ENCODE measurements at regions not wholly inside any gene's neighbourhood (a gene's known extent, or its start where the extent isn't known, plus 50 kb on each side); places are given as distances from the start of the nearest gene placed in this dataset.

- Histone ChIP-seq H3K27ac (no peak overlapping the region), H3K36me3 (no peaks in the 10 kb centered on the region), H3K9me3 (ENCODE audit: severe bottlenecking) (no peaks in the 10 kb centered on the region), H3K4me3 (ENCODE audit: low read depth, low read length) (no peak overlapping the region), H3K27me3 (ENCODE audit: insufficient read depth, low read depth, severe bottlenecking) (no peaks in the 10 kb centered on the region)
- no peak for DNase-seq
- no peak for TF ChIP-seq CTCF (IDR thresholded peaks at IDR 0.05; ENCODE audit: low read depth, low read length)
Measured at GRCh38 chr17:15012351-15012980, 252.7 kb downstream of the PMP22 start.

GRCh38 chr17:15009087-15009486 is 256.0 kb downstream of the PMP22 start:
- Histone ChIP-seq H3K27ac (no peak overlapping the region), H3K9me3 (ENCODE audit: severe bottlenecking) (no peaks in the 10 kb centered on the region), H3K4me3 (ENCODE audit: low read depth, low read length) (no peak overlapping the region), H3K27me3 (ENCODE audit: insufficient read depth, low read depth, severe bottlenecking) (no peaks in the 10 kb centered on the region), H3K36me3 (no peaks in the 10 kb centered on the region)
- DNase-seq: no peak
- TF ChIP-seq CTCF (IDR thresholded peaks at IDR 0.05; ENCODE audit: low read depth, low read length): no peak

- no peak overlapping the region for H3K27ac ChIP-seq
- no peak for DNase-seq
- no peaks in the 10 kb centered on the region for H3K36me3 ChIP-seq
- H3K27me3 ChIP-seq (ENCODE audit: insufficient read depth, low read depth, severe bottlenecking): no peaks in the 10 kb centered on the region
- no peak overlapping the region for H3K4me3 ChIP-seq (ENCODE audit: low read depth, low read length)
- H3K9me3 ChIP-seq (ENCODE audit: severe bottlenecking): no peaks in the 10 kb centered on the region
- no peak for TF ChIP-seq CTCF (IDR thresholded peaks at IDR 0.05; ENCODE audit: low read depth, low read length)
Measured at GRCh38 chr17:15007147-15007553, 258.0 kb downstream of the PMP22 start.

- TF ChIP-seq CTCF (IDR thresholded peaks at IDR 0.05; ENCODE audit: low read depth, low read length): no peak
- no peaks in the 10 kb centered on the region for H3K36me3 ChIP-seq
- H3K4me3 ChIP-seq (ENCODE audit: low read depth, low read length): no peak overlapping the region
- DNase-seq: no peak
- H3K27ac ChIP-seq: no peak overlapping the region
- H3K9me3 ChIP-seq (ENCODE audit: severe bottlenecking): no peaks in the 10 kb centered on the region
- H3K27me3 ChIP-seq (ENCODE audit: insufficient read depth, low read depth, severe bottlenecking): no peaks in the 10 kb centered on the region
Measured at GRCh38 chr17:15006421-15007128, 258.6 kb downstream of the PMP22 start.

GRCh38 chr17:15000661-15001060 is 264.5 kb downstream of the PMP22 start:
- TF ChIP-seq CTCF (IDR thresholded peaks at IDR 0.05; ENCODE audit: low read depth, low read length): no peak

More at GRCh38 chr17:15000661-15001060, 264.5 kb downstream of the PMP22 start:
- Histone ChIP-seq H3K27ac (no peak overlapping the region), H3K9me3 (ENCODE audit: severe bottlenecking) (no peaks in the 10 kb centered on the region), H3K4me3 (ENCODE audit: low read depth, low read length) (no peak overlapping the region), H3K36me3 (no peaks in the 10 kb centered on the region), H3K27me3 (ENCODE audit: insufficient read depth, low read depth, severe bottlenecking) (no peaks in the 10 kb centered on the region)
- no peak for DNase-seq

Measured in WERI-Rb-1 (cell line).